SK-N-SH (cell line): ENCODE measurements at regions not wholly inside any gene's neighbourhood (a gene's known extent, or its start where the extent isn't known, plus 50 kb on each side); places are given as distances from the start of the nearest gene placed in this dataset.

Source experiments
- CTCF ChIA-PET: fragments of 300-600, 350-600 bp; formaldehyde crosslinking; extraction: SDS; loops from one replicate; lab custom pipeline; 2021; lab: Yijun Ruan, JAX
- POLR2A ChIA-PET: fragments of 350-600 bp; sonication (Branson Sonifier 250); formaldehyde crosslinking; extraction: SDS; loops from one replicate; lab custom pipeline; 2020; ENCODE audit warnings: antibody characterized with exemption, inconsistent platforms; lab: Yijun Ruan, JAX
- DNase-seq: peaks from one replicate; pipeline ENCODE4 v3.0.0; 2012
- H2AFZ ChIP-seq: fragments of 200-600 bp; sonication (generic); 2 replicates; pipeline ENCODE4 v1.8.1; 2016; ENCODE audit warnings: antibody characterized with exemption, mild to moderate bottlenecking, low read depth
- H3F3A ChIP-seq: fragments of 200-600 bp; sonication (generic); replicated peaks from 2 replicates; pipeline ENCODE3; 2016; ENCODE audit warnings: antibody characterized with exemption, mild to moderate bottlenecking; ENCODE audit not compliant: insufficient read depth
- H3K27ac ChIP-seq, 2 experiments: fragments of 200-500 bp in 1 of 2; fragments of 200-600 bp in 1 of 2; sonication (Bioruptor generic) in 1 of 2; sonication (generic), shearing (Covaris generic) in 1 of 2; 2 replicates each; pipeline versions ENCODE4 v1.5.1 to v1.6.1; 2014 to 2016; ENCODE audit warnings: low read depth in 2 of 2, inconsistent platforms in 1 of 2, low read length in 1 of 2, mild to moderate bottlenecking in 1 of 2, mixed read lengths in 1 of 2
- H3K27me3 ChIP-seq: fragments of 200-600 bp; sonication (generic), shearing (Covaris generic); 2 replicates; pipeline ENCODE4 v1.6.1; 2016; ENCODE audit warnings: mixed run types; ENCODE audit not compliant: insufficient read depth
- H3K36me3 ChIP-seq, 2 experiments: fragments of 200-500 bp in 1 of 2; fragments of 200-600 bp in 1 of 2; sonication (Bioruptor generic) in 1 of 2; sonication (generic) in 1 of 2; replicated peaks in 1 of 2; 2 replicates each; pipeline versions ENCODE3 to v1.5.1; 2014 to 2016; ENCODE audit warnings: low read length in 1 of 2, mild to moderate bottlenecking in 1 of 2; ENCODE audit not compliant: insufficient read depth in 2 of 2, control insufficient read depth in 1 of 2
- H3K4me1 ChIP-seq, 2 experiments: fragments of 200-500 bp in 1 of 2; fragments of 200-600 bp in 1 of 2; sonication (Bioruptor generic) in 1 of 2; sonication (generic), shearing (Covaris generic) in 1 of 2; 2 replicates each; pipeline versions ENCODE4 v1.5.1 to v1.6.1; 2014 to 2016; ENCODE audit warnings: low read depth in 1 of 2, low read length in 1 of 2, mixed run types in 1 of 2; ENCODE audit not compliant: insufficient read depth in 2 of 2, control insufficient read depth in 1 of 2
- H3K4me2 ChIP-seq: fragments of 200-600 bp; sonication (generic), shearing (Covaris generic); 2 replicates; pipeline ENCODE4 v1.6.1; 2017; ENCODE audit warnings: mixed run types
- H3K4me3 ChIP-seq, 2 experiments: fragments of 200-500 bp in 1 of 2; fragments of 200-600 bp in 1 of 2; sonication (Bioruptor generic) in 1 of 2; sonication (generic), shearing (Covaris generic) in 1 of 2; 2 replicates each; pipeline versions ENCODE4 v1.5.1 to v1.8.1; 2014 to 2016; ENCODE audit warnings: low read depth in 2 of 2, inconsistent platforms in 1 of 2, low read length in 1 of 2, mild to moderate bottlenecking in 1 of 2, mixed read lengths in 1 of 2, moderate library complexity in 1 of 2
- H3K79me2 ChIP-seq: fragments of 200-600 bp; sonication (generic); 2 replicates; pipeline ENCODE4 v1.8.1; 2017; ENCODE audit warnings: mild to moderate bottlenecking; ENCODE audit not compliant: insufficient read depth
- H3K9ac ChIP-seq: fragments of 200-600 bp; sonication (generic); 2 replicates; pipeline ENCODE4 v1.6.1; 2017; ENCODE audit warnings: mixed run types
- H3K9me2 ChIP-seq: fragments of 200-600 bp; sonication (generic); 2 replicates; pipeline ENCODE4 v1.6.1; 2017; ENCODE audit warnings: mixed run types
- H3K9me3 ChIP-seq: fragments of 200-600 bp; sonication (generic); 2 replicates; pipeline ENCODE4 v1.6.1; 2017; ENCODE audit warnings: mixed run types, mild to moderate bottlenecking, moderate library complexity
- H4K20me1 ChIP-seq: fragments of 200-600 bp; sonication (generic); 2 replicates; pipeline ENCODE4 v1.6.1; 2017; ENCODE audit warnings: mild to moderate bottlenecking, mixed run types; ENCODE audit not compliant: insufficient read depth
- CHD2 ChIP-seq: fragments of 150-350 bp; IDR thresholded peaks from 2 replicates; pipeline ENCODE4 v1.6.1; 2018; ENCODE audit warnings: low read length; ENCODE audit not compliant: partially characterized antibody
- CTCF ChIP-seq: fragments of 200-600 bp; sonication (generic); IDR thresholded peaks from 2 replicates; pipeline ENCODE4 v1.6.1; 2017; ENCODE audit warnings: antibody characterized with exemption, mild to moderate bottlenecking, moderate library complexity
- ELF1 ChIP-seq: IDR thresholded peaks from 2 replicates; pipeline ENCODE4 v1.4.0; 2012
- EP300 ChIP-seq, 2 experiments: IDR thresholded peaks; 2 replicates each; pipeline versions ENCODE4 v1.4.0 to v1.6.1; 2012; ENCODE audit warnings: borderline replicate concordance in 1 of 2, low read depth in 1 of 2, low read length in 1 of 2
- FOSL2 ChIP-seq: IDR thresholded peaks from 2 replicates; pipeline ENCODE4 v1.4.0; 2012; ENCODE audit warnings: low read depth, mild to moderate bottlenecking, moderate library complexity, borderline replicate concordance
- FOXJ3 ChIP-seq: sonication (generic); formaldehyde crosslinking; IDR thresholded peaks from 2 replicates; pipeline ENCODE4 v1.5.1; 2020; ENCODE audit warnings: mild to moderate bottlenecking, missing genetic modification reagents
- GABPA ChIP-seq: IDR thresholded peaks from 2 replicates; pipeline ENCODE4 v1.4.0; 2012; ENCODE audit warnings: low read depth, mild to moderate bottlenecking
- GATA2 ChIP-seq: sonication (generic); formaldehyde crosslinking; IDR thresholded peaks from 2 replicates; pipeline ENCODE4 v1.5.0; 2020; ENCODE audit warnings: mild to moderate bottlenecking, missing genetic modification reagents
- JUND ChIP-seq: IDR thresholded peaks from 2 replicates; pipeline ENCODE4 v1.4.0; 2012
- MEF2A ChIP-seq: IDR thresholded peaks from 2 replicates; pipeline ENCODE4 v1.4.0; 2012; ENCODE audit warnings: low read depth, borderline replicate concordance
- NRF1 ChIP-seq: IDR thresholded peaks from 2 replicates; pipeline ENCODE4 v1.6.1; 2012; ENCODE audit warnings: low read depth, mild to moderate bottlenecking, low read length
- PBX3 ChIP-seq: IDR thresholded peaks from 2 replicates; pipeline ENCODE4; 2012
- RAD21 ChIP-seq: IDR thresholded peaks from 2 replicates; pipeline ENCODE4 v1.6.1; 2012; ENCODE audit warnings: mild to moderate bottlenecking, low read length
- RFX5 ChIP-seq: IDR thresholded peaks from 2 replicates; pipeline ENCODE4 v1.6.1; 2012; ENCODE audit warnings: mild to moderate bottlenecking, improper control_type of control experiment, low read length
- SIN3A ChIP-seq: IDR thresholded peaks from 2 replicates; pipeline ENCODE4 v1.6.1; 2012; ENCODE audit warnings: low read depth, mild to moderate bottlenecking, low read length, moderate library complexity, borderline replicate concordance
- TCF12 ChIP-seq: IDR thresholded peaks from 2 replicates; pipeline ENCODE4 v1.4.0; 2012
- TEAD4 ChIP-seq: IDR thresholded peaks from 2 replicates; pipeline ENCODE4 v1.4.0; 2012; ENCODE audit warnings: mild to moderate bottlenecking, borderline replicate concordance; ENCODE audit not compliant: insufficient read depth
- USF1 ChIP-seq: IDR thresholded peaks from 2 replicates; pipeline ENCODE4 v1.4.0; 2012; ENCODE audit warnings: low read depth, borderline replicate concordance
- WGBS: methylation state at CpG from one replicate; pipeline ENCODE4 v1.1.6; 2017; ENCODE audit warnings: low lambda C conversion rate; 5-methylcytosine and 5-hydroxymethylcytosine counted together

- no peaks in the 10 kb centered on the region for H3K79me2 ChIP-seq
- DNase-seq = no peak
- WGBS = 25% methylated on average over 2 of the region's 2 CpGs
- no peaks in the 10 kb centered on the region for H3K36me3 ChIP-seq
- H4K20me1 ChIP-seq = no peaks in the 10 kb centered on the region
- no peak overlapping the region for H3K4me2 ChIP-seq
- 0 out of 2 replicates have a peak, but pooled peaks cover 5% of the 10 kb centered on the region for H3K9me3 ChIP-seq
- H3K27ac ChIP-seq = peak overlapping the region in 1 of 2 experiments; percentile 22; a peak in 1 of 4 replicates
- CTCF ChIA-PET = interaction anchor here (0.6 kb wide), 1 partner anchor 14 kb away, joined by 3 read pairs; no protein-coding TSS in a partner anchor
- H3K4me1 ChIP-seq = no peaks in the 10 kb centered on the region; a peak in 2 of 4 replicates
- no peak overlapping the region for H3K4me3 ChIP-seq
- TF ChIP-seq PBX3 = no peak
- TF ChIP-seq EP300 (IDR thresholded peaks at IDR 0.05; ENCODE audit: borderline replicate concordance in 1 of 2, low read depth in 1 of 2, low read length in 1 of 2) = peak in 1 of 2 experiments; percentile 68; a peak in 2 of 4 replicates
- TF ChIP-seq, all 33 proteins: peak for 1
- Histone ChIP-seq H3F3A (no peaks in the 10 kb centered on the region), H3K27me3 (no peaks in the 10 kb centered on the region), H2AFZ (no peak overlapping the region), H3K9me2 (no peaks in the 10 kb centered on the region), H3K9ac (no peak overlapping the region)
- POLR2A ChIA-PET = no interaction called here
These were observed 1003.5 kb downstream of the TSN start for GRCh38 chr2:122758967-122759366.

- Histone ChIP-seq H3K9ac (no peak overlapping the region), H3F3A (no peaks in the 10 kb centered on the region), H3K4me1 (no peaks in the 10 kb centered on the region; a peak in 1 of 4 replicates), H4K20me1 (no peaks in the 10 kb centered on the region), H3K9me2 (no peaks in the 10 kb centered on the region), H3K4me3 (no peak overlapping the region), H3K36me3 (no peaks in the 10 kb centered on the region), H3K79me2 (no peaks in the 10 kb centered on the region), H3K27ac (no peak overlapping the region), H3K4me2 (no peak overlapping the region), H2AFZ (no peak overlapping the region), H3K9me3 (peaks cover 5% of the 10 kb centered on the region; the same call in 1 of the 2 replicates), H3K27me3 (no peaks in the 10 kb centered on the region)
- ChIA-PET CTCF (no interaction called here), POLR2A (no interaction called here)
- TF ChIP-seq FOXJ3 (CRISPR knock-in tag) = no peak
- no peak for TF ChIP-seq TCF12
- no peak for TF ChIP-seq RFX5
- TF ChIP-seq USF1 = no peak
- no peak for TF ChIP-seq RAD21
- no peak for TF ChIP-seq GATA2
- TF ChIP-seq EP300 (IDR thresholded peaks at IDR 0.05; ENCODE audit: borderline replicate concordance in 1 of 2, low read depth in 1 of 2, low read length in 1 of 2) = no peak
- TF ChIP-seq GABPA = no peak
- TF ChIP-seq CTCF = no peak
- TF ChIP-seq CHD2 = no peak
- TF ChIP-seq ELF1 = no peak
- no peak for TF ChIP-seq SIN3A
- TF ChIP-seq TEAD4 = no peak
- no peak for TF ChIP-seq FOSL2
- no peak for TF ChIP-seq MEF2A
- TF ChIP-seq JUND = no peak
- TF ChIP-seq PBX3 = no peak
- TF ChIP-seq NRF1 = no peak
- DNase-seq = no peak
- WGBS = 5% methylated on average over 3 of the region's 3 CpGs
These were observed 1008.6 kb downstream of the TSN start for GRCh38 chr2:122764014-122764413.
